ENCODE measurements at regions not wholly inside any gene's neighbourhood (a gene's known extent, or its start where the extent isn't known, plus 50 kb on each side); places are given as distances from the start of the nearest gene placed in this dataset.

DNA sequence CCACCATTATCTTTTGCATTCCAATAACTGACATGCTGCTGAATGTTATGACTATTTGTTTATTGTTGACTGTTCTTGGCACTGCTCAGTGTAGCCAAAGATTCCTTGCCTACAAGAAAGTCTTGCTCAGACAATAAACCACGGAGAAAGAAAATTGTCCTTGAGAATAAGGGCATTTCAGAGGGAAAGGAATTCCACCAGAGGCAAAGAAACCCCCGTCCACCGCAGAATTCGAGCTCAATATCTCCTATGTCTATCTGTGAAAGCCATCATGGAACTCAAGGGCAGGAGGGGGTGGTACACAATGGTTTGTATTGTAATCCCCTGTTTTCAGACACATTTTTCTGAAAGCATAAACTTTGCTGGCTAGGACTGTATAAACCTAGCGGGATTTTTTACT, 70.3 kb upstream of the ADAMTS16 start:
- H3K4me3 ChIP-seq (replicated peaks; ENCODE audit: insufficient read depth, low read length), result no peak overlapping the region
- DNase-seq (ENCODE audit: low read depth in 1 of 2, low spot score in 1 of 2), result no peak
- TF ChIP-seq GABPA (IDR thresholded peaks at IDR 0.05; ENCODE audit: low read depth) (no peak), SPI1 (IDR thresholded peaks at IDR 0.05; ENCODE audit: borderline replicate concordance, low read depth) (no peak), POLR2AphosphoS5 (IDR thresholded peaks at IDR 0.05; ENCODE audit: low read depth) (no peak)
- TF ChIP-seq, protein P1, sequence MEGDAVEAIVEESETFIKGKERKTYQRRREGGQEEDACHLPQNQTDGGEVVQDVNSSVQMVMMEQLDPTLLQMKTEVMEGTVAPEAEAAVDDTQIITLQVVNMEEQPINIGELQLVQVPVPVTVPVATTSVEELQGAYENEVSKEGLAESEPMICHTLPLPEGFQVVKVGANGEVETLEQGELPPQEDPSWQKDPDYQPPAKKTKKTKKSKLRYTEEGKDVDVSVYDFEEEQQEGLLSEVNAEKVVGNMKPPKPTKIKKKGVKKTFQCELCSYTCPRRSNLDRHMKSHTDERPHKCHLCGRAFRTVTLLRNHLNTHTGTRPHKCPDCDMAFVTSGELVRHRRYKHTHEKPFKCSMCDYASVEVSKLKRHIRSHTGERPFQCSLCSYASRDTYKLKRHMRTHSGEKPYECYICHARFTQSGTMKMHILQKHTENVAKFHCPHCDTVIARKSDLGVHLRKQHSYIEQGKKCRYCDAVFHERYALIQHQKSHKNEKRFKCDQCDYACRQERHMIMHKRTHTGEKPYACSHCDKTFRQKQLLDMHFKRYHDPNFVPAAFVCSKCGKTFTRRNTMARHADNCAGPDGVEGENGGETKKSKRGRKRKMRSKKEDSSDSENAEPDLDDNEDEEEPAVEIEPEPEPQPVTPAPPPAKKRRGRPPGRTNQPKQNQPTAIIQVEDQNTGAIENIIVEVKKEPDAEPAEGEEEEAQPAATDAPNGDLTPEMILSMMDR (IDR thresholded peaks at IDR 0.05; ENCODE audit: insufficient read depth, low read length), result no peak
- TF ChIP-seq, protein P2, sequence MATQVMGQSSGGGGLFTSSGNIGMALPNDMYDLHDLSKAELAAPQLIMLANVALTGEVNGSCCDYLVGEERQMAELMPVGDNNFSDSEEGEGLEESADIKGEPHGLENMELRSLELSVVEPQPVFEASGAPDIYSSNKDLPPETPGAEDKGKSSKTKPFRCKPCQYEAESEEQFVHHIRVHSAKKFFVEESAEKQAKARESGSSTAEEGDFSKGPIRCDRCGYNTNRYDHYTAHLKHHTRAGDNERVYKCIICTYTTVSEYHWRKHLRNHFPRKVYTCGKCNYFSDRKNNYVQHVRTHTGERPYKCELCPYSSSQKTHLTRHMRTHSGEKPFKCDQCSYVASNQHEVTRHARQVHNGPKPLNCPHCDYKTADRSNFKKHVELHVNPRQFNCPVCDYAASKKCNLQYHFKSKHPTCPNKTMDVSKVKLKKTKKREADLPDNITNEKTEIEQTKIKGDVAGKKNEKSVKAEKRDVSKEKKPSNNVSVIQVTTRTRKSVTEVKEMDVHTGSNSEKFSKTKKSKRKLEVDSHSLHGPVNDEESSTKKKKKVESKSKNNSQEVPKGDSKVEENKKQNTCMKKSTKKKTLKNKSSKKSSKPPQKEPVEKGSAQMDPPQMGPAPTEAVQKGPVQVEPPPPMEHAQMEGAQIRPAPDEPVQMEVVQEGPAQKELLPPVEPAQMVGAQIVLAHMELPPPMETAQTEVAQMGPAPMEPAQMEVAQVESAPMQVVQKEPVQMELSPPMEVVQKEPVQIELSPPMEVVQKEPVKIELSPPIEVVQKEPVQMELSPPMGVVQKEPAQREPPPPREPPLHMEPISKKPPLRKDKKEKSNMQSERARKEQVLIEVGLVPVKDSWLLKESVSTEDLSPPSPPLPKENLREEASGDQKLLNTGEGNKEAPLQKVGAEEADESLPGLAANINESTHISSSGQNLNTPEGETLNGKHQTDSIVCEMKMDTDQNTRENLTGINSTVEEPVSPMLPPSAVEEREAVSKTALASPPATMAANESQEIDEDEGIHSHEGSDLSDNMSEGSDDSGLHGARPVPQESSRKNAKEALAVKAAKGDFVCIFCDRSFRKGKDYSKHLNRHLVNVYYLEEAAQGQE (IDR thresholded peaks at IDR 0.05; ENCODE audit: insufficient replicate concordance, low read depth), result no peak
- H3K27ac ChIP-seq (replicated peaks), result no peak overlapping the region
- H3K27me3 ChIP-seq (ENCODE audit: insufficient read depth, poor library complexity, severe bottlenecking), result no peaks in the 10 kb centered on the region

DNA sequence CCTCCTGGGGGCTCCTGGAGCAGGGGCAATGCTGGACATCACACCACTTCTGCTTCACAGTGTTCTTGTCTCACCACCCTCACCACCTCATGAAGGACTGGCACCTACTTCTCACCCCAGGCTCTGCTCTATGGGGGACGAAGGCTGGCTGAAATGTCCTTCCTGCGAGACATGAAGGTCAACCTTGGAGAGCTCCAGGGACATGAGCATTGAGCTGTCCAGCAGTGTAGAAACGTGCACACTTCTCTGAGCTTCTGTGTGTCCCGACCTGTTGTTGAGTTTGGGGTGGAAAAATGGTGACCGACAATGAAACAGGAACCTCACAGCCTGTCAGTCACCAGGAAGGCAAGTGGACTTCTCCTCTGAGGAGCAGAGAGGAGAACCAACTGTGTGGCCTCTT, 68.6 kb upstream of the ADAMTS16 start:
- H3K27ac ChIP-seq (replicated peaks), result no peak overlapping the region
- no peak overlapping the region for H3K4me3 ChIP-seq (replicated peaks; ENCODE audit: insufficient read depth, low read length)
- H3K27me3 ChIP-seq (ENCODE audit: insufficient read depth, poor library complexity, severe bottlenecking), result no peaks in the 10 kb centered on the region
- no peak for DNase-seq (ENCODE audit: low read depth in 1 of 2, low spot score in 1 of 2)
- TF ChIP-seq, protein P2 (IDR thresholded peaks at IDR 0.05; ENCODE audit: insufficient replicate concordance, low read depth), result peak; percentile 53
- TF ChIP-seq, protein P1 (IDR thresholded peaks at IDR 0.05; ENCODE audit: insufficient read depth, low read length), result no peak

DNA sequence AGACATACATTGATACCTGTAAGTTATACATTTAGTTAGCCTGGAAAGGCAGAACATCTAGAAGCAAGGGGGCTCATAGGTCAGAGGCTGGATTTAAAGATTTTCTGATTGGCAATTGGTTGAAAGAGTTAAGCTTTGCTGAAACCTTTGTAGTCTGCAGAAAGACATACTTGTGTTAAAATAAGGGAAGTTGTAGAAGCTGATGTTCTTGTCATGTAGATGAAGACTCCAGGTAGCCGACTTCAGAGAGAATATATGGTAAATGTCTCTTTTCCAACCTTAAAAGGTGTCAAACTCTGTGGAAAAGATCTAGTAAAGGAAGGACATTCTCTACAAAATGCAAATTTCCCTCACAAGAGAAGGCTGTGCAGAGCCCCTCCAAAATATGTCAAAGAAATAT, 62.9 kb upstream of the ADAMTS16 start:
- TF ChIP-seq, protein P1 (IDR thresholded peaks at IDR 0.05; ENCODE audit: insufficient read depth, low read length), result no peak
- TF ChIP-seq SPI1 (IDR thresholded peaks at IDR 0.05; ENCODE audit: borderline replicate concordance, low read depth) (no peak), GABPA (IDR thresholded peaks at IDR 0.05; ENCODE audit: low read depth) (no peak), POLR2AphosphoS5 (IDR thresholded peaks at IDR 0.05; ENCODE audit: low read depth) (no peak)
- TF ChIP-seq, protein P2 (IDR thresholded peaks at IDR 0.05; ENCODE audit: insufficient replicate concordance, low read depth), result no peak
- Histone ChIP-seq H3K27ac (replicated peaks) (no peak overlapping the region), H3K27me3 (ENCODE audit: insufficient read depth, poor library complexity, severe bottlenecking) (no peaks in the 10 kb centered on the region), H3K4me3 (replicated peaks; ENCODE audit: insufficient read depth, low read length) (no peak overlapping the region)
- no peak for DNase-seq (ENCODE audit: low read depth in 1 of 2, low spot score in 1 of 2)
